OCI-M1 (cell line): ENCODE measurements at regions not wholly inside any gene's neighbourhood (a gene's known extent, or its start where the extent isn't known, plus 50 kb on each side); places are given as distances from the start of the nearest gene placed in this dataset.
"Not testable (repeated sequence)": the region's sequence is repeated elsewhere in the genome, so short reads cannot be mapped to it uniquely, and the experiment has no call there.

Experiments used
- DNase-seq: peaks from one replicate; lab custom pipeline; 2025; lab: John Stamatoyannopoulos, UW

GRCh38 chr6:144922120-144922722, 637.1 kb downstream of the UTRN start:
- DNase-seq = no peak

GRCh38 chr6:144922771-144923490, 637.8 kb downstream of the UTRN start:
- not testable (repeated sequence) for DNase-seq

GRCh38 chr6:144923491-144923787, 638.3 kb downstream of the UTRN start:
- DNase-seq = not testable (repeated sequence)

- peak; percentile 77 for DNase-seq
Measured at GRCh38 chr6:144928847-144929246, 643.7 kb downstream of the UTRN start.

GRCh38 chr6:144929262-144929661, 644.1 kb downstream of the UTRN start:
- DNase-seq = no peak

- DNase-seq = peak; percentile 77
Measured at GRCh38 chr6:144931172-144932035, 646.3 kb downstream of the UTRN start.

- no peak for DNase-seq
Measured at GRCh38 chr6:144932621-144933020, 647.5 kb downstream of the UTRN start.

- DNase-seq = peak; percentile 58
Measured at GRCh38 chr6:144935181-144935580, 650.0 kb downstream of the UTRN start.

GRCh38 chr6:144935661-144936060, 650.5 kb downstream of the UTRN start:
- peak; percentile 60 for DNase-seq

GRCh38 chr6:144936764-144937163, 651.6 kb downstream of the UTRN start:
- no peak for DNase-seq

- no peak for DNase-seq
Measured at GRCh38 chr6:144939921-144940320, 654.8 kb downstream of the UTRN start.

GRCh38 chr6:144944106-144944505, 659.0 kb downstream of the UTRN start:
- no peak for DNase-seq

GRCh38 chr6:144947398-144947976, 662.4 kb downstream of the UTRN start:
- no peak for DNase-seq

GRCh38 chr6:144951730-144952437, 666.7 kb downstream of the UTRN start:
- no peak for DNase-seq

- no peak for DNase-seq
Measured at GRCh38 chr6:144952456-144953240, 667.5 kb downstream of the UTRN start.

GRCh38 chr6:144953552-144954240, 668.6 kb downstream of the UTRN start:
- no peak for DNase-seq

- DNase-seq = no peak
Measured at GRCh38 chr6:144954241-144954556, 669.1 kb downstream of the UTRN start.

GRCh38 chr6:144955392-144955791, 670.3 kb downstream of the UTRN start:
- no peak for DNase-seq

GRCh38 chr6:144955859-144956258, 670.7 kb downstream of the UTRN start:
- DNase-seq = no peak

- DNase-seq = not testable (repeated sequence)
Measured at GRCh38 chr6:144956697-144957096, 671.6 kb downstream of the UTRN start.
